Astrocyte (in vitro differentiated cells and primary cell): ENCODE measurements at regions not wholly inside any gene's neighbourhood (a gene's known extent, or its start where the extent isn't known, plus 50 kb on each side); places are given as distances from the start of the nearest gene placed in this dataset.

ENCODE experiments used
- EZH2 ChIP-seq: IDR thresholded peaks from 2 replicates; pipeline ENCODE4 v1.6.1; 2012; ENCODE audit warnings: mild to moderate bottlenecking, low read length, inconsistent platforms; ENCODE audit not compliant: insufficient read depth
- TF ChIP-seq, protein P1 (sequence below): IDR thresholded peaks from 2 replicates; pipeline ENCODE4 v1.5.1; 2011; ENCODE audit warnings: low read depth, mild to moderate bottlenecking, inconsistent platforms, low read length, moderate library complexity; ENCODE audit not compliant: insufficient read depth

- TF ChIP-seq, protein P1, sequence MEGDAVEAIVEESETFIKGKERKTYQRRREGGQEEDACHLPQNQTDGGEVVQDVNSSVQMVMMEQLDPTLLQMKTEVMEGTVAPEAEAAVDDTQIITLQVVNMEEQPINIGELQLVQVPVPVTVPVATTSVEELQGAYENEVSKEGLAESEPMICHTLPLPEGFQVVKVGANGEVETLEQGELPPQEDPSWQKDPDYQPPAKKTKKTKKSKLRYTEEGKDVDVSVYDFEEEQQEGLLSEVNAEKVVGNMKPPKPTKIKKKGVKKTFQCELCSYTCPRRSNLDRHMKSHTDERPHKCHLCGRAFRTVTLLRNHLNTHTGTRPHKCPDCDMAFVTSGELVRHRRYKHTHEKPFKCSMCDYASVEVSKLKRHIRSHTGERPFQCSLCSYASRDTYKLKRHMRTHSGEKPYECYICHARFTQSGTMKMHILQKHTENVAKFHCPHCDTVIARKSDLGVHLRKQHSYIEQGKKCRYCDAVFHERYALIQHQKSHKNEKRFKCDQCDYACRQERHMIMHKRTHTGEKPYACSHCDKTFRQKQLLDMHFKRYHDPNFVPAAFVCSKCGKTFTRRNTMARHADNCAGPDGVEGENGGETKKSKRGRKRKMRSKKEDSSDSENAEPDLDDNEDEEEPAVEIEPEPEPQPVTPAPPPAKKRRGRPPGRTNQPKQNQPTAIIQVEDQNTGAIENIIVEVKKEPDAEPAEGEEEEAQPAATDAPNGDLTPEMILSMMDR = no peak
- TF ChIP-seq EZH2 = no peak
Observed at GRCh38 chr9:1938135-1938534, 77.0 kb upstream of the SMARCA2 start.
